GM18867 (cell line): ENCODE measurements at regions not wholly inside any gene's neighbourhood (a gene's known extent, or its start where the extent isn't known, plus 50 kb on each side); places are given as distances from the start of the nearest gene placed in this dataset.
"Not testable (repeated sequence)": the region's sequence is repeated elsewhere in the genome, so short reads cannot be mapped to it uniquely, and the experiment has no call there.

Source experiments
- ATAC-seq: cut with Tn5 transposase; IDR thresholded peaks from one replicate; pipeline ENCODE4 v1.9.1; 2021; ENCODE audit warnings: mild to moderate bottlenecking, moderate library complexity; ENCODE audit not compliant: unreplicated experiment

GRCh38 chr11:28787897-28788296 lies 679.7 kb downstream of the METTL15 start:
- ATAC-seq, result not testable (repeated sequence)

GRCh38 chr11:28777126-28777525 lies 668.9 kb downstream of the METTL15 start:
- ATAC-seq, result no peak

GRCh38 chr11:28773606-28774005 lies 665.4 kb downstream of the METTL15 start:
- ATAC-seq, result no peak

GRCh38 chr11:28770806-28771205 lies 662.6 kb downstream of the METTL15 start:
- no peak for ATAC-seq

- ATAC-seq, result no peak
Measured at GRCh38 chr11:28767574-28767973, 659.4 kb downstream of the METTL15 start.

GRCh38 chr11:28763876-28764275 lies 655.7 kb downstream of the METTL15 start:
- no peak for ATAC-seq

GRCh38 chr11:28763151-28763550 lies 655.0 kb downstream of the METTL15 start:
- no peak for ATAC-seq

- no peak for ATAC-seq
Measured at GRCh38 chr11:28760676-28761390, 652.6 kb downstream of the METTL15 start.

GRCh38 chr11:28759311-28759710 lies 651.1 kb downstream of the METTL15 start:
- ATAC-seq, result no peak

- ATAC-seq, result no peak
Measured at GRCh38 chr11:28757725-28758515, 649.7 kb downstream of the METTL15 start.

GRCh38 chr11:28756977-28757376 lies 648.8 kb downstream of the METTL15 start:
- no peak for ATAC-seq

GRCh38 chr11:28743061-28743550 lies 634.9 kb downstream of the METTL15 start:
- no peak for ATAC-seq

- ATAC-seq, result no peak
Measured at GRCh38 chr11:28739489-28740280, 631.5 kb downstream of the METTL15 start.

GRCh38 chr11:28738549-28738948 lies 630.4 kb downstream of the METTL15 start:
- ATAC-seq, result no peak

- ATAC-seq, result no peak
Measured at GRCh38 chr11:28736256-28736655, 628.1 kb downstream of the METTL15 start.

GRCh38 chr11:28735511-28735910 lies 627.3 kb downstream of the METTL15 start:
- ATAC-seq, result peak; percentile 62

- peak; percentile 57 for ATAC-seq
Measured at GRCh38 chr11:28730889-28731288, 622.7 kb downstream of the METTL15 start.

GRCh38 chr11:28730336-28730735 lies 622.1 kb downstream of the METTL15 start:
- no peak for ATAC-seq

GRCh38 chr11:28729339-28729738 lies 621.2 kb downstream of the METTL15 start:
- no peak for ATAC-seq

GRCh38 chr11:28728666-28729065 lies 620.5 kb downstream of the METTL15 start:
- ATAC-seq, result no peak

GRCh38 chr11:28727254-28727653 lies 619.1 kb downstream of the METTL15 start:
- ATAC-seq, result no peak
